IMR-90 (cell line): ENCODE measurements at regions not wholly inside any gene's neighbourhood (a gene's known extent, or its start where the extent isn't known, plus 50 kb on each side); places are given as distances from the start of the nearest gene placed in this dataset.

Experiments used
- ATAC-seq: fragments of 200-7000 bp; cut with Tn5 transposase; 2 replicates; pipeline ENCODE4 v1.9.1; 2020; ENCODE audit warnings: low read depth, mild to moderate bottlenecking, moderate library complexity
- BruUV-seq: library from RNA; stranded (reverse); fragments of 400-500 nt; replicated peaks from 2 replicates; lab custom pipeline; 2021; lab: Mats Ljungman, UMichigan
- CTCF ChIA-PET: fragments of 300-600 bp; formaldehyde crosslinking; extraction: SDS; loops from one replicate; lab custom pipeline; 2021; ENCODE audit warnings: antibody characterized with exemption; lab: Yijun Ruan, JAX
- POLR2A ChIA-PET: fragments of 300-600 bp; sonication (Branson Sonifier 250); formaldehyde crosslinking; loops from one replicate; lab custom pipeline; 2022; ENCODE audit warnings: antibody characterized with exemption; ENCODE audit not compliant: unreplicated experiment; lab: Charles Lee
- DNase-seq: peaks from one replicate; pipeline ENCODE4 v3.0.0; 2013
- H2AFZ ChIP-seq: replicated peaks from 2 replicates; pipeline ENCODE3; 2013; ENCODE audit warnings: low read length, mild to moderate bottlenecking; ENCODE audit not compliant: poor library complexity
- H2AK5ac ChIP-seq: 2 replicates; pipeline ENCODE4 v1.6.1; 2013; ENCODE audit warnings: low read depth, low read length, inconsistent platforms
- H2AK9ac ChIP-seq: replicated peaks from 2 replicates; pipeline ENCODE3; 2013; ENCODE audit warnings: mild to moderate bottlenecking, low read depth, low read length, moderate library complexity; ENCODE audit not compliant: poor library complexity
- H2BK120ac ChIP-seq: 2 replicates; pipeline ENCODE4 v1.6.1; 2013; ENCODE audit warnings: low read depth, low read length, inconsistent platforms
- H2BK15ac ChIP-seq: 3 replicates; pipeline ENCODE4 v1.6.1; 2013; ENCODE audit warnings: low read depth, low read length, inconsistent platforms
- H2BK20ac ChIP-seq: 2 replicates; pipeline ENCODE4 v1.6.1; 2013; ENCODE audit warnings: low read depth, mild to moderate bottlenecking, inconsistent platforms, low read length, moderate library complexity
- H2BK5ac ChIP-seq: 2 replicates; pipeline ENCODE4 v1.6.1; 2013; ENCODE audit warnings: mild to moderate bottlenecking, low read depth, low read length, inconsistent platforms; ENCODE audit not compliant: poor library complexity, severe bottlenecking
- H3K14ac ChIP-seq: replicated peaks from 2 replicates; pipeline ENCODE4 v1.6.1; 2013; ENCODE audit warnings: low read depth, low read length, inconsistent platforms
- H3K18ac ChIP-seq: 2 replicates; pipeline ENCODE4 v1.6.1; 2013; ENCODE audit warnings: low read depth, low read length, control low read depth
- H3K23ac ChIP-seq: 2 replicates; pipeline ENCODE4 v1.6.1; 2013; ENCODE audit warnings: low read depth, low read length, inconsistent platforms
- H3K27ac ChIP-seq: 2 replicates; pipeline ENCODE4 v1.5.1; 2013; ENCODE audit warnings: mild to moderate bottlenecking, control low read depth, low read length; ENCODE audit not compliant: insufficient read depth
- H3K27me3 ChIP-seq: 2 replicates; pipeline ENCODE4 v1.6.1; 2013; ENCODE audit warnings: low read length; ENCODE audit not compliant: control insufficient read depth, insufficient read depth
- H3K36me3 ChIP-seq: 2 replicates; pipeline ENCODE4 v1.6.1; 2013; ENCODE audit warnings: low read length, mixed read lengths; ENCODE audit not compliant: control insufficient read depth, insufficient read depth
- H3K4ac ChIP-seq: 2 replicates; pipeline ENCODE4 v1.6.1; 2013; ENCODE audit warnings: low read depth, low read length, inconsistent platforms
- H3K4me1 ChIP-seq: 2 replicates; pipeline ENCODE4 v1.6.1; 2013; ENCODE audit warnings: low read length, mixed read lengths; ENCODE audit not compliant: control insufficient read depth, insufficient read depth
- H3K4me2 ChIP-seq: 2 replicates; pipeline ENCODE4 v1.6.1; 2013; ENCODE audit warnings: low read depth, mild to moderate bottlenecking, control low read depth, low read length, moderate library complexity
- H3K4me3 ChIP-seq: 2 replicates; pipeline ENCODE4 v1.5.1; 2013; ENCODE audit warnings: low read depth, mild to moderate bottlenecking, control low read depth, low read length, moderate library complexity; ENCODE audit not compliant: insufficient read depth
- H3K56ac ChIP-seq: 2 replicates; pipeline ENCODE4 v1.6.1; 2013; ENCODE audit warnings: low read length, inconsistent platforms; ENCODE audit not compliant: insufficient read depth; ENCODE audit errors: extremely low read depth
- H3K79me1 ChIP-seq, 2 experiments: 2 replicates each; pipeline ENCODE4 v1.6.1; 2013; ENCODE audit warnings: low read length in 2 of 2, inconsistent platforms in 1 of 2, low read depth in 1 of 2
- H3K9ac ChIP-seq: 2 replicates; pipeline ENCODE4 v1.6.1; 2013; ENCODE audit warnings: low read depth, low read length, control low read depth
- H3K9me1 ChIP-seq: 2 replicates; pipeline ENCODE4 v1.6.1; 2013; ENCODE audit warnings: low read length, inconsistent platforms; ENCODE audit not compliant: insufficient read depth
- H3K9me3 ChIP-seq: 2 replicates; pipeline ENCODE4 v1.6.1; 2013; ENCODE audit warnings: low read length; ENCODE audit not compliant: control insufficient read depth, insufficient read depth
- H4K20me1 ChIP-seq: 2 replicates; pipeline ENCODE4 v1.6.1; 2013; ENCODE audit warnings: low read length, inconsistent platforms; ENCODE audit not compliant: insufficient read depth
- H4K5ac ChIP-seq: 2 replicates; pipeline ENCODE4 v1.6.1; 2013; ENCODE audit warnings: mild to moderate bottlenecking, low read depth, low read length, control low read depth
- H4K8ac ChIP-seq, 2 experiments: 2 replicates each; pipeline ENCODE4 v1.6.1; 2013; ENCODE audit warnings: low read depth in 2 of 2, low read length in 2 of 2, control low read depth in 1 of 2, inconsistent platforms in 1 of 2
- H4K91ac ChIP-seq: 2 replicates; pipeline ENCODE4 v1.6.1; 2013; ENCODE audit warnings: low read depth, low read length, inconsistent platforms; ENCODE audit not compliant: insufficient read depth
- BHLHE40 ChIP-seq: fragments of 150-350 bp; IDR thresholded peaks from 2 replicates; pipeline ENCODE4 v1.6.1; 2016; ENCODE audit warnings: mild to moderate bottlenecking, low read depth, low read length
- CEBPB ChIP-seq: IDR thresholded peaks from 2 replicates; pipeline ENCODE4 v1.6.1; 2012; ENCODE audit warnings: low read depth, low read length, improper control_type of control experiment
- CHD1 ChIP-seq: IDR thresholded peaks from 2 replicates; pipeline ENCODE4 v1.6.1; 2012; ENCODE audit warnings: low read depth, low read length, improper control_type of control experiment
- CTCF ChIP-seq: conservative IDR thresholded peaks from 2 replicates; pipeline ENCODE4 v1.5.1; 2012; ENCODE audit warnings: mild to moderate bottlenecking, low read depth, low read length, improper control_type of control experiment
- ELK1 ChIP-seq: fragments of 150-350 bp; IDR thresholded peaks from 2 replicates; pipeline ENCODE4 v1.6.1; 2016; ENCODE audit warnings: low read depth, mild to moderate bottlenecking, low read length, moderate library complexity, borderline replicate concordance
- FOS ChIP-seq: fragments of 150-350 bp; IDR thresholded peaks from 2 replicates; pipeline ENCODE4 v1.6.1; 2016; ENCODE audit warnings: low read depth, low read length
- MAFK ChIP-seq: IDR thresholded peaks from 2 replicates; pipeline ENCODE4 v1.6.1; 2012; ENCODE audit warnings: low read depth, low read length, improper control_type of control experiment
- MAZ ChIP-seq: IDR thresholded peaks from 2 replicates; pipeline ENCODE4 v1.6.1; 2012; ENCODE audit warnings: low read depth, mild to moderate bottlenecking, low read length, improper control_type of control experiment, moderate library complexity, borderline replicate concordance
- MXI1 ChIP-seq: IDR thresholded peaks from 2 replicates; pipeline ENCODE4 v1.6.1; 2012; ENCODE audit warnings: low read depth, mild to moderate bottlenecking, low read length, moderate library complexity, borderline replicate concordance
- NFE2L2 ChIP-seq: fragments of 150-350 bp; IDR thresholded peaks from 2 replicates; pipeline ENCODE4 v1.6.1; 2016; ENCODE audit warnings: low read depth, mild to moderate bottlenecking, low read length
- POLR2A ChIP-seq: IDR thresholded peaks from 2 replicates; pipeline ENCODE4 v1.6.1; 2012; ENCODE audit warnings: mild to moderate bottlenecking, low read depth, low read length
- RAD21 ChIP-seq: IDR thresholded peaks from 2 replicates; pipeline ENCODE4 v1.6.1; 2012; ENCODE audit warnings: low read length, improper control_type of control experiment
- RCOR1 ChIP-seq: IDR thresholded peaks from 2 replicates; pipeline ENCODE4 v1.6.1; 2012; ENCODE audit warnings: mild to moderate bottlenecking, low read length, improper control_type of control experiment; ENCODE audit not compliant: insufficient replicate concordance
- RFX5 ChIP-seq: IDR thresholded peaks from 2 replicates; pipeline ENCODE4 v1.8.0; 2012; ENCODE audit warnings: low read depth, mild to moderate bottlenecking, low read length, moderate library complexity
- USF2 ChIP-seq: fragments of 150-350 bp; IDR thresholded peaks from 2 replicates; pipeline ENCODE4 v1.6.1; 2017; ENCODE audit warnings: mild to moderate bottlenecking, antibody characterized with exemption, low read length, low read depth
- WGBS, 2 experiments: methylation state at CpG; one replicate each; pipeline versions ENCODE4 v1.1.5 to v1.1.7; 2013; ENCODE audit warnings: missing lambda C conversion rate in 2 of 2; ENCODE audit not compliant: insufficient read length in 1 of 2; ENCODE audit errors: extremely low coverage in 2 of 2; 5-methylcytosine and 5-hydroxymethylcytosine counted together
- dilution Hi-C: fragments of 300-500 bp; cut with HindIII; formaldehyde crosslinking; loops from one replicate; pipeline ENCODE4 v1.14.3; 2018; ENCODE audit warnings: low sequenced_read_pairs; ENCODE audit not compliant: unreplicated experiment
- in situ Hi-C: fragments of 300-500 bp; cut with MboI; formaldehyde crosslinking; loops from 3 replicates; pipeline ENCODE4 v1.14.3; 2019; ENCODE audit warnings: low sequenced_read_pairs, inconsistent platforms, mixed read lengths
- intact Hi-C: fragments of 100-400 bp; cut with micrococcal nuclease; formaldehyde crosslinking; loops from 2 replicates; pipeline ENCODE4 v1.10.0; 2022

DNA sequence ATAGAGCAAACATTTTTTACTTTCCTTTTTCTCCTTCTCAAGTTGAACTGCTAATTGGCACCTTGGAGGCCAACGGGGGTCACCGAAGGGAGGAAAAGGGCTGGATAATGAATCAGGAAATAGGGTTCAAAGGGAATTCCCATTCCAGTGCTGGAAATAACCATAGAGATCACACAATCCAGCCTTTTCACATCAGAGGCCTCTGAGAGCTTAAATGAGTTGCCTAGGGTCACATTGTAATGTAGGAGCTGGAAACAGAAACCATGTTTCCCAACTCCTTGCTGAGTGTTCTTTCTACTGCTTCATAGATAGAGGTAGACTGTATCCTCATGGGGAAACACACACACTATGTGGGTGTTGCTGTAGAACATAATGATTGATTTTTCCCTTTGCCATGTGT is 60.6 kb upstream of the DDHD1 start:
- no peak overlapping the region for H3K4ac ChIP-seq
- CTCF ChIA-PET = interaction anchor here (0.7 kb wide), 1 partner anchor 23 kb away, joined by 3 read pairs; no protein-coding TSS in a partner anchor
- TF ChIP-seq BHLHE40 (no peak), CTCF (no peak), MAFK (no peak), RFX5 (no peak), CHD1 (no peak), MXI1 (no peak), MAZ (no peak), POLR2A (no peak), FOS (no peak), ELK1 (no peak), USF2 (no peak), RAD21 (no peak), RCOR1 (no peak), NFE2L2 (no peak), CEBPB (no peak)
- no TSS peak for BruUV-seq
- intact Hi-C loops = no loop called here
- dilution Hi-C loops = no loop called here
- H3K4me3 ChIP-seq = no peak overlapping the region
- H3K56ac ChIP-seq = no peak overlapping the region
- no peaks in the 10 kb centered on the region for H3K9me1 ChIP-seq
- H3K79me1 ChIP-seq = no peaks in the 10 kb centered on the region
- H2AFZ ChIP-seq = no peak overlapping the region
- H2BK120ac ChIP-seq = no peak overlapping the region
- no peak overlapping the region for H2BK20ac ChIP-seq
- H4K91ac ChIP-seq = no peak overlapping the region
- H2BK15ac ChIP-seq = no peak overlapping the region
- H4K20me1 ChIP-seq = no peaks in the 10 kb centered on the region
- no peaks in the 10 kb centered on the region for H3K36me3 ChIP-seq
- DNase-seq (no peak), ATAC-seq (no peak)
- H3K4me2 ChIP-seq = no peak overlapping the region
- H3K4me1 ChIP-seq = no peaks in the 10 kb centered on the region
- H4K5ac ChIP-seq = no peak overlapping the region
- no peak overlapping the region for H3K23ac ChIP-seq
- no peaks in the 10 kb centered on the region for H3K27me3 ChIP-seq
- H2BK5ac ChIP-seq = no peak overlapping the region
- no CpG with 5 or more reads among the region's 2 CpGs for WGBS, 2 experiments
- no peak overlapping the region for H2AK9ac ChIP-seq
- in situ Hi-C loops = no loop called here
- H4K8ac ChIP-seq = no peak overlapping the region
- H3K27ac ChIP-seq = no peak overlapping the region
- no peak overlapping the region for H3K14ac ChIP-seq
- no peak overlapping the region for H3K18ac ChIP-seq
- H3K9me3 ChIP-seq = no peaks in the 10 kb centered on the region
- POLR2A ChIA-PET = no interaction called here
- no peak overlapping the region for H2AK5ac ChIP-seq
- no peak overlapping the region for H3K9ac ChIP-seq
